Heart left ventricle (tissue), 16 donors: ENCODE measurements at regions not wholly inside any gene's neighbourhood (a gene's known extent, or its start where the extent isn't known, plus 50 kb on each side); places are given as distances from the start of the nearest gene placed in this dataset.

Experiments
- ATAC-seq, 4 donors: fragments of 200-7000 bp; cut with Tn5 transposase; one replicate each; pipeline ENCODE4 v1.9.1; 2020 to 2022; ENCODE audit warnings: moderate library complexity in 4 of 4, mild to moderate bottlenecking in 3 of 4, moderate number of reproducible peaks in 1 of 4
- DNase-seq, 5 donors: peaks; one replicate each; pipeline ENCODE4 v3.0.0-alpha.2; 2020
- H3K27ac ChIP-seq, 12 donors: fragments of 200-600 bp; sonication (generic) in 4 of 12; one replicate each; pipeline versions ENCODE4 v1.5.0 to v1.8.0; 2016 to 2022; ENCODE audit warnings: mild to moderate bottlenecking in 2 of 12
- H3K27me3 ChIP-seq, 9 donors: fragments of 200-600 bp; sonication (generic) in 2 of 9; one replicate each; pipeline versions ENCODE4 v1.5.1 to v1.8.0; 2016 to 2022; ENCODE audit warnings: mild to moderate bottlenecking in 3 of 9
- H3K36me3 ChIP-seq, 9 donors: fragments of 200-600 bp; sonication (generic) in 2 of 9; one replicate each; pipeline versions ENCODE4 v1.5.0 to v1.8.0; 2018 to 2022; ENCODE audit warnings: mild to moderate bottlenecking in 2 of 9
- H3K4me1 ChIP-seq, 12 donors: fragments of 200-600 bp; sonication (generic) in 4 of 12; one replicate each; pipeline versions ENCODE4 v1.5.0 to v1.8.0; 2016 to 2022; ENCODE audit warnings: mild to moderate bottlenecking in 3 of 12
- H3K4me3 ChIP-seq, 12 donors: fragments of 200-600 bp; sonication (generic) in 4 of 12; one replicate each; pipeline versions ENCODE4 v1.5.0 to v1.8.0; 2017 to 2022; ENCODE audit warnings: mild to moderate bottlenecking in 9 of 12, moderate library complexity in 4 of 12
- H3K9me3 ChIP-seq, 12 donors: fragments of 200-600 bp; sonication (generic) in 4 of 12; one replicate each; pipeline versions ENCODE4 v1.5.0 to v1.8.0; 2016 to 2022; ENCODE audit warnings: mild to moderate bottlenecking in 1 of 12
- CTCF ChIP-seq, 12 donors: fragments of 200-600 bp; sonication (generic) in 4 of 12; IDR thresholded peaks; one replicate each; pipeline versions ENCODE4 v1.5.0 to v1.8.0; 2018 to 2022; ENCODE audit warnings: antibody characterized with exemption in 12 of 12, mild to moderate bottlenecking in 5 of 12
- POLR2A ChIP-seq, 2 donors: fragments of 450-650 bp; IDR thresholded peaks; one replicate each; pipeline ENCODE4 v1.6.1; 2017; ENCODE audit warnings: antibody characterized with exemption in 2 of 2, mild to moderate bottlenecking in 2 of 2, moderate library complexity in 2 of 2
- WGBS, 4 donors: extraction: QIAGEN DNeasy Blood & Tissue Kit in 2 of 4; methylation state at CpG; one replicate each; pipeline versions ENCODE4 v1.1.5 to v1.1.7; 2013 to 2018; 5-methylcytosine and 5-hydroxymethylcytosine counted together
- intact Hi-C, 10 donors: fragments of 100-400 bp; cut with DNase I; formaldehyde crosslinking; loops; one replicate each; pipeline versions ENCODE4 v1.11.1 to v1.14.2; 2022
- donor health status: ischemic (EF 13 %, LVEDD 7.1; RV severe dilation, severe dysfunction).
- donor health status: healthy with polysubstance abuse.
- donor health status: DM: no; HTN: yes; CAD: no.
- donor health status: DM: no; HTN: no; CAD: no.
- donor health status: ischemic (EF 25% LVEDD 6.9; RV normal size, moderate dysfunction).
- donor health status: ischemic (EF 25% LVEDD 5.7; RV mildly dilated, moderate dysfunction).
- donor health status: healthy.
- donor health status: DM: yes; HTN: yes; CAD: no.
- donor health status: ischemic (EF 35%, LVEDD 5.7; RV mildly dilated, moderate dysfunction).
- donor health status: nonischemic (EF 11% LVEDD 7.7; RV severe dilation, severe dysfunction).
- donor health status: DM: yes; HTN: yes; CAD: no.
- donor health status: PGD.
- donor health status: ischemic (EF 29% LVEDD 5.4; RV normal size, mild dysfunction).
- donor health status: nonischemic (EF 23%, LVEDD 6.1; RV moderate dilation, normal function).

- H3K4me3 ChIP-seq, result no peak overlapping the region
- DNase-seq (no peak), ATAC-seq (no peak)
- no peaks in the 10 kb centered on the region for H3K36me3 ChIP-seq
- intact Hi-C loops, result no loop called here
- no peaks in the 10 kb centered on the region for H3K27me3 ChIP-seq
- TF ChIP-seq POLR2A (IDR thresholded peaks at IDR 0.05) (no peak), CTCF (IDR thresholded peaks at IDR 0.05) (no peak)
- no peak overlapping the region for H3K27ac ChIP-seq
- 92 to 96% (median 94%) methylated on average over 3 of the region's 3 CpGs for WGBS, 4 donors
- H3K4me1 ChIP-seq, result no peaks in the 10 kb centered on the region
- peaks cover 0 to 8% (median 0%) of the 10 kb centered on the region in 12 donors for H3K9me3 ChIP-seq
These were observed 377.6 kb upstream of the ZFP64 start for GRCh38 chr20:52569201-52569600.

GRCh38 chr20:52565614-52566013 is 374.0 kb upstream of the ZFP64 start:
- DNase-seq, result no peak
- intact Hi-C loops, result no loop called here
- H3K36me3 ChIP-seq, result no peaks in the 10 kb centered on the region

GRCh38 chr20:52564594-52564993 is 373.0 kb upstream of the ZFP64 start:
- no peaks in the 10 kb centered on the region for H3K4me1 ChIP-seq
- H3K9me3 ChIP-seq, result peaks cover 0 to 8% (median 1%) of the 10 kb centered on the region in 12 donors
- H3K36me3 ChIP-seq, result no peaks in the 10 kb centered on the region
- no peak for ATAC-seq
- H3K27ac ChIP-seq, result no peak overlapping the region
- H3K27me3 ChIP-seq, result no peaks in the 10 kb centered on the region
- no peak for DNase-seq
- 90 to 95% (median 92%) methylated on average over 4 of the region's 4 CpGs for WGBS, 4 donors
- TF ChIP-seq POLR2A (IDR thresholded peaks at IDR 0.05) (no peak), CTCF (IDR thresholded peaks at IDR 0.05) (no peak)
- intact Hi-C loops, result no loop called here
- no peak overlapping the region for H3K4me3 ChIP-seq

More at GRCh38 chr20:52565614-52566013, 374.0 kb upstream of the ZFP64 start:
- H3K4me3 ChIP-seq, result no peak overlapping the region
- no peak for ATAC-seq
- TF ChIP-seq POLR2A (IDR thresholded peaks at IDR 0.05) (no peak), CTCF (IDR thresholded peaks at IDR 0.05) (no peak)
- H3K9me3 ChIP-seq, result no peaks in the 10 kb centered on the region
- WGBS, 4 donors, result 84 to 94% (median 91%) methylated on average over 2 of the region's 2 CpGs
- H3K27ac ChIP-seq, result no peak overlapping the region
- H3K4me1 ChIP-seq, result no peaks in the 10 kb centered on the region
- no peaks in the 10 kb centered on the region for H3K27me3 ChIP-seq

GRCh38 chr20:52552181-52552872 is 360.7 kb upstream of the ZFP64 start:
- TF ChIP-seq CTCF (IDR thresholded peaks at IDR 0.05) (no peak), POLR2A (IDR thresholded peaks at IDR 0.05) (no peak)
- WGBS, 4 donors, result 63 to 84% (median 71%) methylated on average over 12 of the region's 12 CpGs
- no peaks in the 10 kb centered on the region for H3K27me3 ChIP-seq
- H3K4me1 ChIP-seq, result no peaks in the 10 kb centered on the region
- intact Hi-C loops, result no loop called here
- no peak for ATAC-seq
- H3K36me3 ChIP-seq, result no peaks in the 10 kb centered on the region
- DNase-seq, result no peak
- no peak overlapping the region for H3K27ac ChIP-seq
- no peak overlapping the region for H3K4me3 ChIP-seq
- peaks cover 0 to 17% (median 4%) of the 10 kb centered on the region in 12 donors for H3K9me3 ChIP-seq
